ENCODE measurements at regions not wholly inside any gene's neighbourhood (a gene's known extent, or its start where the extent isn't known, plus 50 kb on each side); places are given as distances from the start of the nearest gene placed in this dataset.

DNA sequence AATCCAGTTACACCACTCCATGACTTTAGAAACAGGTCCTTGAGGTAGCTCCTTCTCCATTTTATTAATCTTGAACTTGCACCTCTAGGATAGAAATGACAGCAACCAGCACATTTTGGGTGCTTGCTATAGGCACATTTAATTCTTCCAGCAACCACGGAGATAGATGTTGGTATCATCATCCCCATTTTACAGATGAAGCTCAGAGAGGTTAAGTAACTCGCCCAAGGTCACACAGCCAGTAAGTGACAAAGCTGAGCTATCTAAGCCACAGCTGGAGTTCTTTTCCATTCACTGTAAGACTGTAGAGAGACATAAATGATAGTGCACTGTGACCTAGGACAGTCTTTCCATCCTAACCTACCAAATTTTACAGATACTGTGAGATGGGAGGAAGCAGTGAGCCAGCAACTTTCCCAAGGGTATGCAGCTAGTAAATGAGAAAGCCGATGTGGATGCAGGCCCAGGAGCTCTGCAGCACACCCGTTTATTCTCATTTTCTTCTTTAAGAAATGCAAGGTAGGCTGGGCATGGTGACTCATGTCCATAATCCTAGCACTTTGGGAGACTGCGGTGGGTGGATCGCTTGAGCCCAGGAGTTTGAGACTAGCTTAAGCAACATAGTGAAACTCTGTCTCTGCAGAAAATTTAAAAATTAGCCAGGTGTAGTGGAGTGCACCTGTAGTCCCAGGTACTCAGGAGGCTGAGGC is 103.2 kb downstream of the TBX5 start:
- Histone ChIP-seq H3K4me3 (replicated peaks in 1 of 3; ENCODE audit: insufficient read depth in 1 of 3, low read depth in 1 of 3, low read length in 3 of 3) (no peak overlapping the region), H3K9ac (replicated peaks; ENCODE audit: extremely low read depth, insufficient read depth, low read length) (no peak overlapping the region), H4K20me1 (replicated peaks; ENCODE audit: control insufficient read depth, extremely low read depth, insufficient read depth, low read length) (no peaks in the 10 kb centered on the region), H3K27ac (ENCODE audit: insufficient read depth, low read depth, low read length) (no peak overlapping the region), H3K4me1 (ENCODE audit: control insufficient read depth, extremely low read depth, insufficient read depth, low read length) (no peaks in the 10 kb centered on the region), H3K79me2 (ENCODE audit: control insufficient read depth, insufficient read depth, low read length) (no peaks in the 10 kb centered on the region), H2AFZ (ENCODE audit: low read depth, low read length) (no peak overlapping the region), H3K36me3 (ENCODE audit: control insufficient read depth in 2 of 2, extremely low read depth in 1 of 2, insufficient read depth in 2 of 2, low read length in 2 of 2) (no peaks in the 10 kb centered on the region), H3K9me1 (replicated peaks; ENCODE audit: control insufficient read depth, extremely low read depth, insufficient read depth, low read length) (no peaks in the 10 kb centered on the region), H3K4me2 (ENCODE audit: insufficient read depth, low read length) (no peak overlapping the region), H3K9me3 (replicated peaks; ENCODE audit: control insufficient read depth, insufficient read depth, low read length) (no peaks in the 10 kb centered on the region), H3K27me3 (ENCODE audit: control insufficient read depth in 2 of 2, insufficient read depth in 2 of 2, low read length in 2 of 2) (no peaks in the 10 kb centered on the region)
- ChIA-PET CTCF (no interaction called here), POLR2A (no interaction called here)
- FAIRE-seq (no peak), DNase-seq (ENCODE audit: low read depth, low spot score) (no peak)
- dilution Hi-C loops (cut with MboI; ENCODE audit: extremely low pct_ligation_motif_present, low sequenced_read_pairs) = no loop called here
- TF ChIP-seq POLR2AphosphoS5 (IDR thresholded peaks at IDR 0.05; ENCODE audit: insufficient read depth, low read depth, low read length) = no peak
- TF ChIP-seq EZH2 (IDR thresholded peaks at IDR 0.05; ENCODE audit: borderline replicate concordance, low read depth, low read length, severe bottlenecking) = no peak
- TF ChIP-seq, protein P1, sequence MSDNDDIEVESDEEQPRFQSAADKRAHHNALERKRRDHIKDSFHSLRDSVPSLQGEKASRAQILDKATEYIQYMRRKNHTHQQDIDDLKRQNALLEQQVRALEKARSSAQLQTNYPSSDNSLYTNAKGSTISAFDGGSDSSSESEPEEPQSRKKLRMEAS (IDR thresholded peaks at IDR 0.05; ENCODE audit: insufficient read depth, insufficient read length) = no peak
- TF ChIP-seq, protein P2, sequence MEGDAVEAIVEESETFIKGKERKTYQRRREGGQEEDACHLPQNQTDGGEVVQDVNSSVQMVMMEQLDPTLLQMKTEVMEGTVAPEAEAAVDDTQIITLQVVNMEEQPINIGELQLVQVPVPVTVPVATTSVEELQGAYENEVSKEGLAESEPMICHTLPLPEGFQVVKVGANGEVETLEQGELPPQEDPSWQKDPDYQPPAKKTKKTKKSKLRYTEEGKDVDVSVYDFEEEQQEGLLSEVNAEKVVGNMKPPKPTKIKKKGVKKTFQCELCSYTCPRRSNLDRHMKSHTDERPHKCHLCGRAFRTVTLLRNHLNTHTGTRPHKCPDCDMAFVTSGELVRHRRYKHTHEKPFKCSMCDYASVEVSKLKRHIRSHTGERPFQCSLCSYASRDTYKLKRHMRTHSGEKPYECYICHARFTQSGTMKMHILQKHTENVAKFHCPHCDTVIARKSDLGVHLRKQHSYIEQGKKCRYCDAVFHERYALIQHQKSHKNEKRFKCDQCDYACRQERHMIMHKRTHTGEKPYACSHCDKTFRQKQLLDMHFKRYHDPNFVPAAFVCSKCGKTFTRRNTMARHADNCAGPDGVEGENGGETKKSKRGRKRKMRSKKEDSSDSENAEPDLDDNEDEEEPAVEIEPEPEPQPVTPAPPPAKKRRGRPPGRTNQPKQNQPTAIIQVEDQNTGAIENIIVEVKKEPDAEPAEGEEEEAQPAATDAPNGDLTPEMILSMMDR (IDR thresholded peaks at IDR 0.05; ENCODE audit: extremely low read depth in 1 of 2, insufficient read depth in 1 of 2, low read depth in 1 of 2, low read length in 2 of 2) = no peak
- TF ChIP-seq GATA2 (IDR thresholded peaks at IDR 0.05; ENCODE audit: insufficient read depth, insufficient read length, low read depth, low read length) = no peak
- TF ChIP-seq JUN (IDR thresholded peaks at IDR 0.05; ENCODE audit: borderline replicate concordance, insufficient read depth, insufficient read length, low read depth) = no peak
- TF ChIP-seq POLR2A (IDR thresholded peaks at IDR 0.05; ENCODE audit: low read depth, low read length) = no peak
- no peak for TF ChIP-seq MYC (IDR thresholded peaks at IDR 0.05; ENCODE audit: low read depth, low read length)
- TF ChIP-seq FOS (IDR thresholded peaks at IDR 0.05; ENCODE audit: borderline replicate concordance, insufficient read depth, low read length) = no peak
- BruUV-seq (replicated peaks) = no TSS peak
- intact Hi-C loops (cut with micrococcal nuclease) = no loop called here

Data from endothelial cell of umbilical vein (primary cell).